GM18868 (cell line): ENCODE measurements at regions not wholly inside any gene's neighbourhood (a gene's known extent, or its start where the extent isn't known, plus 50 kb on each side); places are given as distances from the start of the nearest gene placed in this dataset.

Experiments used
- ATAC-seq: cut with Tn5 transposase; IDR thresholded peaks from one replicate; pipeline ENCODE4 v1.9.1; 2021; ENCODE audit warnings: mild to moderate bottlenecking, moderate library complexity; ENCODE audit not compliant: unreplicated experiment

GRCh38 chr18:56235481-56236013 is 402.8 kb downstream of the TXNL1 start:
- ATAC-seq = peak; percentile 88

GRCh38 chr18:56235071-56235470 is 403.3 kb downstream of the TXNL1 start:
- ATAC-seq = peak; percentile 49

GRCh38 chr18:56233595-56233994 is 404.8 kb downstream of the TXNL1 start:
- ATAC-seq = no peak

- ATAC-seq = no peak
Measured at GRCh38 chr18:56226025-56226424, 412.4 kb downstream of the TXNL1 start.

GRCh38 chr18:56224669-56225561 is 413.5 kb downstream of the TXNL1 start:
- ATAC-seq = no peak

GRCh38 chr18:56221195-56222065 is 417.0 kb downstream of the TXNL1 start:
- no peak for ATAC-seq

- no peak for ATAC-seq
Measured at GRCh38 chr18:56217406-56217805, 421.0 kb downstream of the TXNL1 start.

GRCh38 chr18:56214706-56215105 is 423.7 kb downstream of the TXNL1 start:
- ATAC-seq = no peak

GRCh38 chr18:56210520-56210919 is 427.9 kb downstream of the TXNL1 start:
- no peak for ATAC-seq

- ATAC-seq = no peak
Measured at GRCh38 chr18:56207989-56208388, 430.4 kb downstream of the TXNL1 start.

- no peak for ATAC-seq
Measured at GRCh38 chr18:56204052-56204451, 434.3 kb downstream of the TXNL1 start.

GRCh38 chr18:56202678-56203077 is 435.7 kb downstream of the TXNL1 start:
- no peak for ATAC-seq

GRCh38 chr18:56200381-56200911 is 437.9 kb downstream of the TXNL1 start:
- no peak for ATAC-seq

GRCh38 chr18:56199580-56200330 is 438.6 kb downstream of the TXNL1 start:
- no peak for ATAC-seq

GRCh38 chr18:56197241-56197859 is 441.0 kb downstream of the TXNL1 start:
- ATAC-seq = peak; percentile 81

- ATAC-seq = no peak
Measured at GRCh38 chr18:56196495-56197225, 441.7 kb downstream of the TXNL1 start.

GRCh38 chr18:56191334-56191733 is 447.1 kb downstream of the TXNL1 start:
- no peak for ATAC-seq

GRCh38 chr18:56189615-56190014 is 448.8 kb downstream of the TXNL1 start:
- ATAC-seq = no peak

GRCh38 chr18:56188529-56189275 is 449.7 kb downstream of the TXNL1 start:
- ATAC-seq = no peak
